Suprapubic skin (tissue), 3 donors: ENCODE measurements at regions not wholly inside any gene's neighbourhood (a gene's known extent, or its start where the extent isn't known, plus 50 kb on each side); places are given as distances from the start of the nearest gene placed in this dataset.

Source experiments
- EP300 ChIP-seq: sonication (generic); formaldehyde crosslinking; IDR thresholded peaks from one replicate; pipeline ENCODE4 v1.6.1; 2017; ENCODE audit warnings: antibody characterized with exemption
- POLR2A ChIP-seq, 2 donors: fragments of 450-650 bp; IDR thresholded peaks; one replicate each; pipeline ENCODE4 v1.6.1; 2017; ENCODE audit warnings: antibody characterized with exemption in 2 of 2, mild to moderate bottlenecking in 2 of 2, moderate library complexity in 2 of 2
- TF ChIP-seq, protein P1 (sequence below), 2 donors: fragments of 200-600 bp in 1 of 2; fragments of 450-650 bp in 1 of 2; sonication (generic) in 1 of 2; IDR thresholded peaks; one replicate each; pipeline ENCODE4 v1.5.1; 2016 to 2019; ENCODE audit warnings: antibody characterized with exemption in 2 of 2, mild to moderate bottlenecking in 1 of 2, moderate library complexity in 1 of 2

- TF ChIP-seq EP300 (no peak), POLR2A (IDR thresholded peaks at IDR 0.05) (no peak)
- TF ChIP-seq, protein P1, sequence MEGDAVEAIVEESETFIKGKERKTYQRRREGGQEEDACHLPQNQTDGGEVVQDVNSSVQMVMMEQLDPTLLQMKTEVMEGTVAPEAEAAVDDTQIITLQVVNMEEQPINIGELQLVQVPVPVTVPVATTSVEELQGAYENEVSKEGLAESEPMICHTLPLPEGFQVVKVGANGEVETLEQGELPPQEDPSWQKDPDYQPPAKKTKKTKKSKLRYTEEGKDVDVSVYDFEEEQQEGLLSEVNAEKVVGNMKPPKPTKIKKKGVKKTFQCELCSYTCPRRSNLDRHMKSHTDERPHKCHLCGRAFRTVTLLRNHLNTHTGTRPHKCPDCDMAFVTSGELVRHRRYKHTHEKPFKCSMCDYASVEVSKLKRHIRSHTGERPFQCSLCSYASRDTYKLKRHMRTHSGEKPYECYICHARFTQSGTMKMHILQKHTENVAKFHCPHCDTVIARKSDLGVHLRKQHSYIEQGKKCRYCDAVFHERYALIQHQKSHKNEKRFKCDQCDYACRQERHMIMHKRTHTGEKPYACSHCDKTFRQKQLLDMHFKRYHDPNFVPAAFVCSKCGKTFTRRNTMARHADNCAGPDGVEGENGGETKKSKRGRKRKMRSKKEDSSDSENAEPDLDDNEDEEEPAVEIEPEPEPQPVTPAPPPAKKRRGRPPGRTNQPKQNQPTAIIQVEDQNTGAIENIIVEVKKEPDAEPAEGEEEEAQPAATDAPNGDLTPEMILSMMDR (IDR thresholded peaks at IDR 0.05), result no peak
Observed at GRCh38 chr12:69074556-69075349, 141.8 kb upstream of the CPM start.
